ENCODE measurements at regions not wholly inside any gene's neighbourhood (a gene's known extent, or its start where the extent isn't known, plus 50 kb on each side); places are given as distances from the start of the nearest gene placed in this dataset.

DNA sequence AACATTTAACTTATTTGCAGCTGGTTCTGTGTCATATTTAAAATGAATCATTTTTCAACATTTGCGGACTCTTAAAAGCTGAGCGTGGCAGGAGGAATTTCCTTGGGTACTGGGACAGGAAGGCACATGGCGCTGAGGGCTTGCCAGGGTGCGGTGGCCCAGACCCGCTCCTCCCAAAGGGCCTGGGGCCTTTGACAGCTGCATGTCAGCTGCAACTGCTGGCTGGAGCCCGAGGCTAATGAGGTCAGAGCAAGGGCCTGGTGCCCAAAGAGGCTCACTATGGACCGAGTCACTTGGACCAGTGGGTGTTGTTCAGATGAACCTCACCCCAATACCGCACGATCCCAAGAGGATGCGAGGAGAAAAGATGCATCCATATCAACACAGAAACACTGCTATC lies 326.9 kb downstream of the CTTN start:
- TF ChIP-seq, protein P1, sequence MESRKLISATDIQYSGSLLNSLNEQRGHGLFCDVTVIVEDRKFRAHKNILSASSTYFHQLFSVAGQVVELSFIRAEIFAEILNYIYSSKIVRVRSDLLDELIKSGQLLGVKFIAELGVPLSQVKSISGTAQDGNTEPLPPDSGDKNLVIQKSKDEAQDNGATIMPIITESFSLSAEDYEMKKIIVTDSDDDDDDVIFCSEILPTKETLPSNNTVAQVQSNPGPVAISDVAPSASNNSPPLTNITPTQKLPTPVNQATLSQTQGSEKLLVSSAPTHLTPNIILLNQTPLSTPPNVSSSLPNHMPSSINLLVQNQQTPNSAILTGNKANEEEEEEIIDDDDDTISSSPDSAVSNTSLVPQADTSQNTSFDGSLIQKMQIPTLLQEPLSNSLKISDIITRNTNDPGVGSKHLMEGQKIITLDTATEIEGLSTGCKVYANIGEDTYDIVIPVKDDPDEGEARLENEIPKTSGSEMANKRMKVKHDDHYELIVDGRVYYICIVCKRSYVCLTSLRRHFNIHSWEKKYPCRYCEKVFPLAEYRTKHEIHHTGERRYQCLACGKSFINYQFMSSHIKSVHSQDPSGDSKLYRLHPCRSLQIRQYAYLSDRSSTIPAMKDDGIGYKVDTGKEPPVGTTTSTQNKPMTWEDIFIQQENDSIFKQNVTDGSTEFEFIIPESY (IDR thresholded peaks at IDR 0.05), result no peak
- TF ChIP-seq HNF4A (conservative IDR thresholded peaks at IDR 0.05), result no peak
- TF ChIP-seq, protein P2, sequence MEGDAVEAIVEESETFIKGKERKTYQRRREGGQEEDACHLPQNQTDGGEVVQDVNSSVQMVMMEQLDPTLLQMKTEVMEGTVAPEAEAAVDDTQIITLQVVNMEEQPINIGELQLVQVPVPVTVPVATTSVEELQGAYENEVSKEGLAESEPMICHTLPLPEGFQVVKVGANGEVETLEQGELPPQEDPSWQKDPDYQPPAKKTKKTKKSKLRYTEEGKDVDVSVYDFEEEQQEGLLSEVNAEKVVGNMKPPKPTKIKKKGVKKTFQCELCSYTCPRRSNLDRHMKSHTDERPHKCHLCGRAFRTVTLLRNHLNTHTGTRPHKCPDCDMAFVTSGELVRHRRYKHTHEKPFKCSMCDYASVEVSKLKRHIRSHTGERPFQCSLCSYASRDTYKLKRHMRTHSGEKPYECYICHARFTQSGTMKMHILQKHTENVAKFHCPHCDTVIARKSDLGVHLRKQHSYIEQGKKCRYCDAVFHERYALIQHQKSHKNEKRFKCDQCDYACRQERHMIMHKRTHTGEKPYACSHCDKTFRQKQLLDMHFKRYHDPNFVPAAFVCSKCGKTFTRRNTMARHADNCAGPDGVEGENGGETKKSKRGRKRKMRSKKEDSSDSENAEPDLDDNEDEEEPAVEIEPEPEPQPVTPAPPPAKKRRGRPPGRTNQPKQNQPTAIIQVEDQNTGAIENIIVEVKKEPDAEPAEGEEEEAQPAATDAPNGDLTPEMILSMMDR (IDR thresholded peaks at IDR 0.05; ENCODE audit: low read depth, low read length, missing input control), result no peak
- TF ChIP-seq RXRA (IDR thresholded peaks at IDR 0.05), result no peak
- TF ChIP-seq RAD21 (IDR thresholded peaks at IDR 0.05), result no peak
- TF ChIP-seq TAF1 (conservative IDR thresholded peaks at IDR 0.05), result no peak

All from liver (tissue), 3 donors.